ENCODE measurements at regions not wholly inside any gene's neighbourhood (a gene's known extent, or its start where the extent isn't known, plus 50 kb on each side); places are given as distances from the start of the nearest gene placed in this dataset.

- TF ChIP-seq EZH2 (IDR thresholded peaks at IDR 0.05; ENCODE audit: insufficient read depth, poor library complexity, severe bottlenecking) (no peak), EZH2phosphoT487 (IDR thresholded peaks at IDR 0.05; ENCODE audit: insufficient read depth, low read depth) (no peak)
- H3K79me2 ChIP-seq (ENCODE audit: insufficient read depth) = no peaks in the 10 kb centered on the region
- peaks cover 27% of the 10 kb centered on the region for H3K4me1 ChIP-seq (ENCODE audit: insufficient read depth)
- H3K27me3 ChIP-seq (replicated peaks; ENCODE audit: insufficient read depth) = no peaks in the 10 kb centered on the region
- H2AFZ ChIP-seq = no peak overlapping the region
- H3K9me2 ChIP-seq (ENCODE audit: insufficient read depth) = no peaks in the 10 kb centered on the region
- H3K27ac ChIP-seq = no peak overlapping the region
- H3F3A ChIP-seq (ENCODE audit: insufficient read depth) = peaks cover 10% of the 10 kb centered on the region
- H3K9ac ChIP-seq = no peak overlapping the region
- 30 to 41% methylated on average over 4 of the region's 4 CpGs for WGBS, 2 experiments (ENCODE audit: low coverage in 1 of 2, low lambda C conversion rate in 2 of 2, missing lambda C conversion rate in 2 of 2)
- H4K20me1 ChIP-seq (ENCODE audit: insufficient read depth) = no peaks in the 10 kb centered on the region
- no peaks in the 10 kb centered on the region for H3K9me3 ChIP-seq (ENCODE audit: low read depth)
- no peak overlapping the region for H3K4me3 ChIP-seq
- H3K4me2 ChIP-seq (ENCODE audit: unreplicated experiment) = peak overlapping the region; percentile 11
- in situ Hi-C loops (cut with MboI) = no loop called here
- peak; percentile 52 for DNase-seq
- H3K36me3 ChIP-seq (ENCODE audit: low read depth) = no peaks in the 10 kb centered on the region
Measured at GRCh38 chr13:84649853-84650252, 767.6 kb upstream of the SLITRK1 start.

GRCh38 chr13:84648069-84648640 is 765.9 kb upstream of the SLITRK1 start:
- no peaks in the 10 kb centered on the region for H3K9me3 ChIP-seq (ENCODE audit: low read depth)
- H2AFZ ChIP-seq = no peak overlapping the region
- H4K20me1 ChIP-seq (ENCODE audit: insufficient read depth) = no peaks in the 10 kb centered on the region
- DNase-seq = peak; percentile 25
- H3K27me3 ChIP-seq (replicated peaks; ENCODE audit: insufficient read depth) = no peaks in the 10 kb centered on the region
- WGBS, 2 experiments (ENCODE audit: low coverage in 1 of 2, low lambda C conversion rate in 2 of 2, missing lambda C conversion rate in 2 of 2) = 65 to 69% methylated on average over 2 of the region's 2 CpGs
- in situ Hi-C loops (cut with MboI) = no loop called here
- peaks cover 14% of the 10 kb centered on the region for H3F3A ChIP-seq (ENCODE audit: insufficient read depth)
- no peak overlapping the region for H3K4me3 ChIP-seq
- H3K27ac ChIP-seq = no peak overlapping the region
- H3K9ac ChIP-seq = no peak overlapping the region
- no peaks in the 10 kb centered on the region for H3K79me2 ChIP-seq (ENCODE audit: insufficient read depth)
- peaks cover 33% of the 10 kb centered on the region for H3K4me1 ChIP-seq (ENCODE audit: insufficient read depth)
- no peak overlapping the region for H3K4me2 ChIP-seq (ENCODE audit: unreplicated experiment)
- H3K36me3 ChIP-seq (ENCODE audit: low read depth) = no peaks in the 10 kb centered on the region
- TF ChIP-seq EZH2phosphoT487 (IDR thresholded peaks at IDR 0.05; ENCODE audit: insufficient read depth, low read depth) (no peak), EZH2 (IDR thresholded peaks at IDR 0.05; ENCODE audit: insufficient read depth, poor library complexity, severe bottlenecking) (no peak)
- H3K9me2 ChIP-seq (ENCODE audit: insufficient read depth) = no peaks in the 10 kb centered on the region

- Histone ChIP-seq H3K4me3 (no peak overlapping the region), H3K79me2 (ENCODE audit: insufficient read depth) (no peaks in the 10 kb centered on the region), H2AFZ (peak overlapping the region; percentile 47), H3K27me3 (replicated peaks; ENCODE audit: insufficient read depth) (no peaks in the 10 kb centered on the region), H3K9ac (no peak overlapping the region), H3K36me3 (ENCODE audit: low read depth) (no peaks in the 10 kb centered on the region), H3K4me1 (ENCODE audit: insufficient read depth) (peaks cover 34% of the 10 kb centered on the region), H3K9me3 (ENCODE audit: low read depth) (no peaks in the 10 kb centered on the region), H3F3A (ENCODE audit: insufficient read depth) (peaks cover 14% of the 10 kb centered on the region), H3K27ac (no peak overlapping the region), H4K20me1 (ENCODE audit: insufficient read depth) (no peaks in the 10 kb centered on the region), H3K9me2 (ENCODE audit: insufficient read depth) (no peaks in the 10 kb centered on the region), H3K4me2 (ENCODE audit: unreplicated experiment) (no peak overlapping the region)
- WGBS, 2 experiments (ENCODE audit: low coverage in 1 of 2, low lambda C conversion rate in 2 of 2, missing lambda C conversion rate in 2 of 2) = 43 to 50% methylated on average over 3 of the region's 3 CpGs
- no peak for TF ChIP-seq EZH2phosphoT487 (IDR thresholded peaks at IDR 0.05; ENCODE audit: insufficient read depth, low read depth)
- no peak for TF ChIP-seq EZH2 (IDR thresholded peaks at IDR 0.05; ENCODE audit: insufficient read depth, poor library complexity, severe bottlenecking)
- no peak for DNase-seq
- in situ Hi-C loops (cut with MboI) = no loop called here
Measured at GRCh38 chr13:84646957-84647356, 764.7 kb upstream of the SLITRK1 start.

- Histone ChIP-seq H3K4me3 (no peak overlapping the region), H3K36me3 (ENCODE audit: low read depth) (no peaks in the 10 kb centered on the region), H3K9me3 (ENCODE audit: low read depth) (no peaks in the 10 kb centered on the region), H3K27ac (peak overlapping the region; percentile 31), H3K27me3 (replicated peaks; ENCODE audit: insufficient read depth) (no peaks in the 10 kb centered on the region), H3K4me2 (ENCODE audit: unreplicated experiment) (peak overlapping the region; percentile 32), H3K9ac (no peak overlapping the region), H3K79me2 (ENCODE audit: insufficient read depth) (no peaks in the 10 kb centered on the region), H4K20me1 (ENCODE audit: insufficient read depth) (no peaks in the 10 kb centered on the region), H3K9me2 (ENCODE audit: insufficient read depth) (no peaks in the 10 kb centered on the region), H3F3A (ENCODE audit: insufficient read depth) (peaks cover 14% of the 10 kb centered on the region), H3K4me1 (ENCODE audit: insufficient read depth) (peaks cover 42% of the 10 kb centered on the region), H2AFZ (no peak overlapping the region)
- DNase-seq = peak; percentile 81
- 9 to 16% methylated on average over 4 of the region's 4 CpGs for WGBS, 2 experiments (ENCODE audit: low coverage in 1 of 2, low lambda C conversion rate in 2 of 2, missing lambda C conversion rate in 2 of 2)
- in situ Hi-C loops (cut with MboI) = no loop called here
- no peak for TF ChIP-seq EZH2 (IDR thresholded peaks at IDR 0.05; ENCODE audit: insufficient read depth, poor library complexity, severe bottlenecking)
Measured at GRCh38 chr13:84645196-84646012, 763.1 kb upstream of the SLITRK1 start.
